ENCODE measurements at regions not wholly inside any gene's neighbourhood (a gene's known extent, or its start where the extent isn't known, plus 50 kb on each side); places are given as distances from the start of the nearest gene placed in this dataset.

- H3K23me2 ChIP-seq (ENCODE audit: low read depth, low read length) = no peaks in the 10 kb centered on the region
- no peaks in the 10 kb centered on the region for H4K20me1 ChIP-seq (replicated peaks in 1 of 2; ENCODE audit: control insufficient read depth in 1 of 2, insufficient read depth in 2 of 2, low read length in 2 of 2)
- H4K8ac ChIP-seq (ENCODE audit: extremely low read depth, insufficient read depth, low read length) = no peak overlapping the region
- H4K91ac ChIP-seq (replicated peaks; ENCODE audit: insufficient read length, low read length) = no peak overlapping the region
- FAIRE-seq (no peak), DNase-seq (ENCODE audit: low read depth in 1 of 2, low spot score in 2 of 2) (no peak)
- no peak overlapping the region for H3K4me3 ChIP-seq (ENCODE audit: extremely low read depth in 1 of 4, insufficient read depth in 2 of 4, low read depth in 3 of 4, low read length in 4 of 4)
- H3K27ac ChIP-seq (ENCODE audit: low read depth, low read length) = no peak overlapping the region
- H3K9ac ChIP-seq (replicated peaks in 1 of 4; ENCODE audit: extremely low read depth in 1 of 4, low read depth in 3 of 4, low read length in 3 of 4) = no peak overlapping the region
- H2AK5ac ChIP-seq (ENCODE audit: low read depth, low read length) = no peak overlapping the region
- H3K4me1 ChIP-seq (replicated peaks in 1 of 4; ENCODE audit: control insufficient read depth in 3 of 4, insufficient read depth in 4 of 4, low read length in 3 of 4) = no peaks in the 10 kb centered on the region
- CTCF ChIA-PET (ENCODE audit: partially characterized antibody) = no interaction called here
- no peak overlapping the region for H3K18ac ChIP-seq (ENCODE audit: extremely low read depth, low read length)
- no peak overlapping the region for H3K23ac ChIP-seq (ENCODE audit: insufficient read length)
- H2BK20ac ChIP-seq (ENCODE audit: low read length) = no peak overlapping the region
- POLR2A ChIA-PET (ENCODE audit: partially characterized antibody) = no interaction called here
- H4K5ac ChIP-seq (ENCODE audit: insufficient read length, low read depth, low read length) = no peak overlapping the region
- H3K79me1 ChIP-seq (ENCODE audit: low read depth, low read length) = no peaks in the 10 kb centered on the region
- H2BK12ac ChIP-seq (ENCODE audit: low read depth, low read length) = no peak overlapping the region
- no peak overlapping the region for H2AFZ ChIP-seq (ENCODE audit: low read length)
- no peak overlapping the region for H2BK5ac ChIP-seq (ENCODE audit: low read depth, low read length)
- H3K56ac ChIP-seq (replicated peaks; ENCODE audit: insufficient read length, low read depth, low read length) = no peak overlapping the region
- H2BK15ac ChIP-seq (ENCODE audit: low read length) = no peak overlapping the region
- H3K14ac ChIP-seq (ENCODE audit: insufficient read length) = no peak overlapping the region
- no peak overlapping the region for H3K4me2 ChIP-seq (ENCODE audit: insufficient read depth in 1 of 2, low read depth in 2 of 2, low read length in 2 of 2)
- no peaks in the 10 kb centered on the region; a peak in 1 of 7 replicates for H3K27me3 ChIP-seq (replicated peaks in 1 of 4; ENCODE audit: control insufficient read depth in 3 of 4, extremely low read depth in 1 of 4, insufficient read depth in 3 of 4, low read length in 3 of 4)
- no peak overlapping the region for H3K4ac ChIP-seq (replicated peaks; ENCODE audit: insufficient read length, low read depth, low read length)
- H3K9me3 ChIP-seq (ENCODE audit: insufficient read depth in 2 of 2, low read depth in 1 of 2, low read length in 1 of 2) = peaks cover 4 to 11% of the 10 kb centered on the region in 2 experiments; a peak in 2 of 4 replicates
- no peaks in the 10 kb centered on the region for H3K36me3 ChIP-seq (ENCODE audit: control insufficient read depth in 2 of 4, insufficient read depth in 4 of 4, low read length in 3 of 4)
- H2BK120ac ChIP-seq (replicated peaks; ENCODE audit: low read depth, low read length) = no peak overlapping the region
- H3K79me2 ChIP-seq (ENCODE audit: control insufficient read depth in 1 of 2, insufficient read depth in 2 of 2, low read length in 2 of 2) = no peaks in the 10 kb centered on the region
- no peak for TF ChIP-seq TAF1 (IDR thresholded peaks at IDR 0.05; ENCODE audit: low read depth, low read length)
- no peak for TF ChIP-seq CHD7 (IDR thresholded peaks at IDR 0.05; ENCODE audit: insufficient replicate concordance, low read length)
- TF ChIP-seq SP4 (IDR thresholded peaks at IDR 0.05; ENCODE audit: low read length) = no peak
Observed at GRCh38 chr5:5995819-5996218, 382.5 kb downstream of the MED10 start.

All from H1 (cell line).